SK-N-SH (cell line): ENCODE measurements at regions not wholly inside any gene's neighbourhood (a gene's known extent, or its start where the extent isn't known, plus 50 kb on each side); places are given as distances from the start of the nearest gene placed in this dataset.

ENCODE experiments used
- CTCF ChIA-PET: fragments of 300-600, 350-600 bp; formaldehyde crosslinking; extraction: SDS; loops from one replicate; lab custom pipeline; 2021; lab: Yijun Ruan, JAX
- POLR2A ChIA-PET: fragments of 350-600 bp; sonication (Branson Sonifier 250); formaldehyde crosslinking; extraction: SDS; loops from one replicate; lab custom pipeline; 2020; ENCODE audit warnings: antibody characterized with exemption, inconsistent platforms; lab: Yijun Ruan, JAX
- DNase-seq: peaks from one replicate; pipeline ENCODE4 v3.0.0; 2012
- H2AFZ ChIP-seq: fragments of 200-600 bp; sonication (generic); 2 replicates; pipeline ENCODE4 v1.8.1; 2016; ENCODE audit warnings: antibody characterized with exemption, mild to moderate bottlenecking, low read depth
- H3F3A ChIP-seq: fragments of 200-600 bp; sonication (generic); replicated peaks from 2 replicates; pipeline ENCODE3; 2016; ENCODE audit warnings: antibody characterized with exemption, mild to moderate bottlenecking; ENCODE audit not compliant: insufficient read depth
- H3K27ac ChIP-seq, 2 experiments: fragments of 200-500 bp in 1 of 2; fragments of 200-600 bp in 1 of 2; sonication (Bioruptor generic) in 1 of 2; sonication (generic), shearing (Covaris generic) in 1 of 2; 2 replicates each; pipeline versions ENCODE4 v1.5.1 to v1.6.1; 2014 to 2016; ENCODE audit warnings: low read depth in 2 of 2, inconsistent platforms in 1 of 2, low read length in 1 of 2, mild to moderate bottlenecking in 1 of 2, mixed read lengths in 1 of 2
- H3K27me3 ChIP-seq: fragments of 200-600 bp; sonication (generic), shearing (Covaris generic); 2 replicates; pipeline ENCODE4 v1.6.1; 2016; ENCODE audit warnings: mixed run types; ENCODE audit not compliant: insufficient read depth
- H3K36me3 ChIP-seq, 2 experiments: fragments of 200-500 bp in 1 of 2; fragments of 200-600 bp in 1 of 2; sonication (Bioruptor generic) in 1 of 2; sonication (generic) in 1 of 2; replicated peaks in 1 of 2; 2 replicates each; pipeline versions ENCODE3 to v1.5.1; 2014 to 2016; ENCODE audit warnings: low read length in 1 of 2, mild to moderate bottlenecking in 1 of 2; ENCODE audit not compliant: insufficient read depth in 2 of 2, control insufficient read depth in 1 of 2
- H3K4me1 ChIP-seq, 2 experiments: fragments of 200-500 bp in 1 of 2; fragments of 200-600 bp in 1 of 2; sonication (Bioruptor generic) in 1 of 2; sonication (generic), shearing (Covaris generic) in 1 of 2; 2 replicates each; pipeline versions ENCODE4 v1.5.1 to v1.6.1; 2014 to 2016; ENCODE audit warnings: low read depth in 1 of 2, low read length in 1 of 2, mixed run types in 1 of 2; ENCODE audit not compliant: insufficient read depth in 2 of 2, control insufficient read depth in 1 of 2
- H3K4me2 ChIP-seq: fragments of 200-600 bp; sonication (generic), shearing (Covaris generic); 2 replicates; pipeline ENCODE4 v1.6.1; 2017; ENCODE audit warnings: mixed run types
- H3K4me3 ChIP-seq, 2 experiments: fragments of 200-500 bp in 1 of 2; fragments of 200-600 bp in 1 of 2; sonication (Bioruptor generic) in 1 of 2; sonication (generic), shearing (Covaris generic) in 1 of 2; 2 replicates each; pipeline versions ENCODE4 v1.5.1 to v1.8.1; 2014 to 2016; ENCODE audit warnings: low read depth in 2 of 2, inconsistent platforms in 1 of 2, low read length in 1 of 2, mild to moderate bottlenecking in 1 of 2, mixed read lengths in 1 of 2, moderate library complexity in 1 of 2
- H3K79me2 ChIP-seq: fragments of 200-600 bp; sonication (generic); 2 replicates; pipeline ENCODE4 v1.8.1; 2017; ENCODE audit warnings: mild to moderate bottlenecking; ENCODE audit not compliant: insufficient read depth
- H3K9ac ChIP-seq: fragments of 200-600 bp; sonication (generic); 2 replicates; pipeline ENCODE4 v1.6.1; 2017; ENCODE audit warnings: mixed run types
- H3K9me2 ChIP-seq: fragments of 200-600 bp; sonication (generic); 2 replicates; pipeline ENCODE4 v1.6.1; 2017; ENCODE audit warnings: mixed run types
- H3K9me3 ChIP-seq: fragments of 200-600 bp; sonication (generic); 2 replicates; pipeline ENCODE4 v1.6.1; 2017; ENCODE audit warnings: mixed run types, mild to moderate bottlenecking, moderate library complexity
- H4K20me1 ChIP-seq: fragments of 200-600 bp; sonication (generic); 2 replicates; pipeline ENCODE4 v1.6.1; 2017; ENCODE audit warnings: mild to moderate bottlenecking, mixed run types; ENCODE audit not compliant: insufficient read depth
- ELF1 ChIP-seq: IDR thresholded peaks from 2 replicates; pipeline ENCODE4 v1.4.0; 2012
- EP300 ChIP-seq, 2 experiments: IDR thresholded peaks; 2 replicates each; pipeline versions ENCODE4 v1.4.0 to v1.6.1; 2012; ENCODE audit warnings: borderline replicate concordance in 1 of 2, low read depth in 1 of 2, low read length in 1 of 2
- GABPA ChIP-seq: IDR thresholded peaks from 2 replicates; pipeline ENCODE4 v1.4.0; 2012; ENCODE audit warnings: low read depth, mild to moderate bottlenecking
- GATA2 ChIP-seq: sonication (generic); formaldehyde crosslinking; IDR thresholded peaks from 2 replicates; pipeline ENCODE4 v1.5.0; 2020; ENCODE audit warnings: mild to moderate bottlenecking, missing genetic modification reagents
- MXI1 ChIP-seq: IDR thresholded peaks from 2 replicates; pipeline ENCODE4 v1.6.1; 2012; ENCODE audit warnings: mild to moderate bottlenecking, low read depth, low read length, improper control_type of control experiment
- NRF1 ChIP-seq: IDR thresholded peaks from 2 replicates; pipeline ENCODE4 v1.6.1; 2012; ENCODE audit warnings: low read depth, mild to moderate bottlenecking, low read length
- POLR2AphosphoS5 ChIP-seq: IDR thresholded peaks from 2 replicates; pipeline ENCODE4 v1.6.1; 2012; ENCODE audit warnings: low read depth, low read length
- RCOR1 ChIP-seq: fragments of 150-350 bp; IDR thresholded peaks from 2 replicates; pipeline ENCODE4 v1.6.1; 2017; ENCODE audit warnings: antibody characterized with exemption, low read length
- RXRA ChIP-seq: IDR thresholded peaks from 2 replicates; pipeline ENCODE4 v1.4.0; 2012; ENCODE audit warnings: low read depth, mild to moderate bottlenecking, borderline replicate concordance
- SIN3A ChIP-seq: IDR thresholded peaks from 2 replicates; pipeline ENCODE4 v1.6.1; 2012; ENCODE audit warnings: low read depth, mild to moderate bottlenecking, low read length, moderate library complexity, borderline replicate concordance
- SMC3 ChIP-seq: IDR thresholded peaks from 2 replicates; pipeline ENCODE4 v1.6.1; 2012; ENCODE audit warnings: low read depth, low read length, improper control_type of control experiment
- TAF1 ChIP-seq: IDR thresholded peaks from 2 replicates; pipeline ENCODE4 v1.6.1; 2012; ENCODE audit warnings: low read depth, mild to moderate bottlenecking, low read length, moderate library complexity, borderline replicate concordance
- TCF12 ChIP-seq: IDR thresholded peaks from 2 replicates; pipeline ENCODE4 v1.4.0; 2012
- TEAD4 ChIP-seq: IDR thresholded peaks from 2 replicates; pipeline ENCODE4 v1.4.0; 2012; ENCODE audit warnings: mild to moderate bottlenecking, borderline replicate concordance; ENCODE audit not compliant: insufficient read depth
- YY1 ChIP-seq: IDR thresholded peaks from 2 replicates; pipeline ENCODE4 v1.4.0; 2012; ENCODE audit warnings: low read depth, mild to moderate bottlenecking
- WGBS: methylation state at CpG from one replicate; pipeline ENCODE4 v1.1.6; 2017; ENCODE audit warnings: low lambda C conversion rate; 5-methylcytosine and 5-hydroxymethylcytosine counted together
- TF ChIP-seq, protein P1 (sequence below): fragments of 200-600 bp; sonication (generic); IDR thresholded peaks from 2 replicates; pipeline ENCODE4 v1.6.1; 2017; ENCODE audit warnings: antibody characterized with exemption, mild to moderate bottlenecking, moderate library complexity
- TF ChIP-seq, protein P2 (sequence below): fragments of 150-350 bp; IDR thresholded peaks from 2 replicates; pipeline ENCODE4 v1.6.1; 2017; ENCODE audit warnings: antibody characterized with exemption, low read length, low read depth, borderline replicate concordance
- TF ChIP-seq, protein P3 (sequence below): IDR thresholded peaks from 2 replicates; pipeline ENCODE4; 2012

DNA sequence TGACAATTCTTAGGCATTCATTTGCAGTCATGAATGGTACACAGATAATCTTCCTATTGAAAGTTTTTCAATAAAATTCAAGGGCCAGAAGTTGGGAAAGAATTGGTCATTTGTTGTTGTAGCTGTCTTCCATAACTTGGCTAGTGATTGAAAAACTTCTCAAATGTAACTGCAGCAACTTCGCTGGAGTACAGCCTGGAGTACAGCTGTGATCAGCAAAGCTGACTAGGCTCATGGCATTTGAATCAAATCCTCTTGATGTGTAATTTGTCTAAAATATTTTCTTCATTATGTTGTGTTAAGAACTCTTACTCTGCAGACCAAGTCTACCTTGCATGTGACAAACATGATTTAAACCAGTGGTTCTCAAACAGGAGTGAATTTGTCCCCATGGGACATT lies 226.5 kb upstream of the STEAP1 start:
- no peaks in the 10 kb centered on the region for H4K20me1 ChIP-seq
- no peak for DNase-seq
- peaks cover 6% of the 10 kb centered on the region for H3K9me2 ChIP-seq
- H3K4me2 ChIP-seq = no peak overlapping the region
- ChIA-PET CTCF (no interaction called here), POLR2A (no interaction called here)
- H3K4me1 ChIP-seq = no peaks in the 10 kb centered on the region
- no peaks in the 10 kb centered on the region; the same call in 1 of the 2 replicates for H3K9me3 ChIP-seq
- no peak overlapping the region for H3K27ac ChIP-seq
- no peaks in the 10 kb centered on the region for H3K27me3 ChIP-seq
- no peak overlapping the region for H2AFZ ChIP-seq
- TF ChIP-seq GABPA (no peak), POLR2AphosphoS5 (no peak), ELF1 (no peak), YY1 (no peak), RCOR1 (no peak), MXI1 (no peak), GATA2 (CRISPR knock-in tag) (no peak), TCF12 (no peak), RXRA (no peak), TEAD4 (no peak), TAF1 (no peak), SIN3A (no peak)
- peaks cover 4% of the 10 kb centered on the region for H3F3A ChIP-seq
- 0% methylated on average over 1 of the region's 1 CpG for WGBS
- no peak overlapping the region for H3K9ac ChIP-seq
- H3K36me3 ChIP-seq = no peaks in the 10 kb centered on the region
- no peak overlapping the region for H3K4me3 ChIP-seq
- H3K79me2 ChIP-seq = no peaks in the 10 kb centered on the region

DNA sequence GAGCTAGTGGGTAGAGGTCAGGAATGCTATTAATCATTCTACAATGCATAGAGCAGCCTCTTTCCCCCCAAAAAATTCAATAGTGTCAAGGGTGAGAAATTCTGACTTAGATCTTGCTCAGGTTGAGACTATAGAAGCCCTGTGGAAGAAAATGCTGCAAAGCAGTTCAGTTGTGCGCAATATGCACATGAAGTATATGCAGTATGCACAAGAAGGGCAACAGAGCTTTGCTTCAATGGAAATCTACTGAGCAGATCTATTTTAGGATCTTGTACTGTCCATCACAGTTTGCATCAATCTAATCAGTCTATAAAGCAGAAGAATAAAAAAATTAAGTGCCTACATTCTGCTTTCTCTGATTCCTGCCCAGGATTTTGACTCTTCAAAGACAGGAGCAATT lies 225.8 kb upstream of the STEAP1 start:
- Histone ChIP-seq H3K9ac (no peak overlapping the region), H3K9me2 (peaks cover 6% of the 10 kb centered on the region), H4K20me1 (no peaks in the 10 kb centered on the region), H3K27ac (no peak overlapping the region), H3K36me3 (no peaks in the 10 kb centered on the region), H2AFZ (no peak overlapping the region), H3K4me1 (no peaks in the 10 kb centered on the region), H3K4me3 (no peak overlapping the region), H3F3A (peaks cover 4% of the 10 kb centered on the region)
- CTCF ChIA-PET = no interaction called here
- DNase-seq = no peak
- TF ChIP-seq MXI1 (no peak), EP300 (IDR thresholded peaks at IDR 0.05; ENCODE audit: borderline replicate concordance in 1 of 2, low read depth in 1 of 2, low read length in 1 of 2) (no peak), ELF1 (no peak), NRF1 (no peak), TEAD4 (no peak), SIN3A (no peak), YY1 (no peak), SMC3 (no peak)
- TF ChIP-seq, protein P1, sequence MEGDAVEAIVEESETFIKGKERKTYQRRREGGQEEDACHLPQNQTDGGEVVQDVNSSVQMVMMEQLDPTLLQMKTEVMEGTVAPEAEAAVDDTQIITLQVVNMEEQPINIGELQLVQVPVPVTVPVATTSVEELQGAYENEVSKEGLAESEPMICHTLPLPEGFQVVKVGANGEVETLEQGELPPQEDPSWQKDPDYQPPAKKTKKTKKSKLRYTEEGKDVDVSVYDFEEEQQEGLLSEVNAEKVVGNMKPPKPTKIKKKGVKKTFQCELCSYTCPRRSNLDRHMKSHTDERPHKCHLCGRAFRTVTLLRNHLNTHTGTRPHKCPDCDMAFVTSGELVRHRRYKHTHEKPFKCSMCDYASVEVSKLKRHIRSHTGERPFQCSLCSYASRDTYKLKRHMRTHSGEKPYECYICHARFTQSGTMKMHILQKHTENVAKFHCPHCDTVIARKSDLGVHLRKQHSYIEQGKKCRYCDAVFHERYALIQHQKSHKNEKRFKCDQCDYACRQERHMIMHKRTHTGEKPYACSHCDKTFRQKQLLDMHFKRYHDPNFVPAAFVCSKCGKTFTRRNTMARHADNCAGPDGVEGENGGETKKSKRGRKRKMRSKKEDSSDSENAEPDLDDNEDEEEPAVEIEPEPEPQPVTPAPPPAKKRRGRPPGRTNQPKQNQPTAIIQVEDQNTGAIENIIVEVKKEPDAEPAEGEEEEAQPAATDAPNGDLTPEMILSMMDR = no peak
- TF ChIP-seq, protein P2, sequence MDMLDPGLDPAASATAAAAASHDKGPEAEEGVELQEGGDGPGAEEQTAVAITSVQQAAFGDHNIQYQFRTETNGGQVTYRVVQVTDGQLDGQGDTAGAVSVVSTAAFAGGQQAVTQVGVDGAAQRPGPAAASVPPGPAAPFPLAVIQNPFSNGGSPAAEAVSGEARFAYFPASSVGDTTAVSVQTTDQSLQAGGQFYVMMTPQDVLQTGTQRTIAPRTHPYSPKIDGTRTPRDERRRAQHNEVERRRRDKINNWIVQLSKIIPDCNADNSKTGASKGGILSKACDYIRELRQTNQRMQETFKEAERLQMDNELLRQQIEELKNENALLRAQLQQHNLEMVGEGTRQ = no peak
- TF ChIP-seq, protein P3, sequence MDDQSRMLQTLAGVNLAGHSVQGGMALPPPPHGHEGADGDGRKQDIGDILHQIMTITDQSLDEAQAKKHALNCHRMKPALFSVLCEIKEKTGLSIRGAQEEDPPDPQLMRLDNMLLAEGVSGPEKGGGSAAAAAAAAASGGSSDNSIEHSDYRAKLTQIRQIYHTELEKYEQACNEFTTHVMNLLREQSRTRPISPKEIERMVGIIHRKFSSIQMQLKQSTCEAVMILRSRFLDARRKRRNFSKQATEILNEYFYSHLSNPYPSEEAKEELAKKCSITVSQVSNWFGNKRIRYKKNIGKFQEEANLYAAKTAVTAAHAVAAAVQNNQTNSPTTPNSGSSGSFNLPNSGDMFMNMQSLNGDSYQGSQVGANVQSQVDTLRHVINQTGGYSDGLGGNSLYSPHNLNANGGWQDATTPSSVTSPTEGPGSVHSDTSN = no peak
- TF ChIP-seq, all 33 proteins: peak for 0
- no peak overlapping the region for H3K4me2 ChIP-seq
- POLR2A ChIA-PET = no interaction called here
- H3K27me3 ChIP-seq = no peaks in the 10 kb centered on the region
- H3K79me2 ChIP-seq = no peaks in the 10 kb centered on the region
- 11% methylated on average over 1 of the region's 1 CpG for WGBS
- H3K9me3 ChIP-seq = no peaks in the 10 kb centered on the region
